ENCODE measurements at regions not wholly inside any gene's neighbourhood (a gene's known extent, or its start where the extent isn't known, plus 50 kb on each side); places are given as distances from the start of the nearest gene placed in this dataset.

GRCh38 chr10:29734640-29734961, 99.8 kb upstream of the SVIL start:
- Histone ChIP-seq H3K9me3 (ENCODE audit: insufficient read depth, low read length, severe bottlenecking) (no peaks in the 10 kb centered on the region), H3K36me3 (ENCODE audit: insufficient read depth, low read length) (peaks cover 5% of the 10 kb centered on the region; the same call in 1 of the 2 replicates), H3K4me3 (ENCODE audit: low read depth in 1 of 2, low read length in 2 of 2) (peak overlapping the region; percentile 84 to 89; a peak in 3 of 4 replicates), H4K20me1 (ENCODE audit: insufficient read depth, low read length) (peaks cover 2% of the 10 kb centered on the region; the same call in 1 of the 2 replicates), H2AFZ (ENCODE audit: low read depth, low read length) (peak overlapping the region; percentile 95), H3K27ac (ENCODE audit: low read length) (peak overlapping the region; percentile 86), H3K4me1 (ENCODE audit: insufficient read depth, low read length) (peaks cover 34% of the 10 kb centered on the region), H3K4me2 (ENCODE audit: insufficient read depth, low read length) (peak overlapping the region; percentile 93), H3K27me3 (ENCODE audit: insufficient read depth, low read length, poor library complexity) (no peaks in the 10 kb centered on the region), H3K9ac (ENCODE audit: low read depth, low read length) (peak overlapping the region; percentile 97), H3K79me2 (ENCODE audit: insufficient read depth, low read length) (peaks cover 57% of the 10 kb centered on the region)
- ATAC-seq (ENCODE audit: insufficient read depth, low read depth) (peak; percentile 23), DNase-seq (no peak)
- TF ChIP-seq CTCF (IDR thresholded peaks at IDR 0.05; ENCODE audit: borderline replicate concordance, extremely low read depth, low read length, poor library complexity, severe bottlenecking) (no peak), EZH2 (IDR thresholded peaks at IDR 0.05; ENCODE audit: borderline replicate concordance, low read depth, low read length, severe bottlenecking) (no peak)

- Histone ChIP-seq H3K4me3 (ENCODE audit: low read depth in 1 of 2, low read length in 2 of 2) (no peak overlapping the region), H3K79me2 (ENCODE audit: insufficient read depth, low read length) (peaks cover 67% of the 10 kb centered on the region), H2AFZ (ENCODE audit: low read depth, low read length) (no peak overlapping the region), H3K9ac (ENCODE audit: low read depth, low read length) (no peak overlapping the region), H4K20me1 (ENCODE audit: insufficient read depth, low read length) (peaks cover 7% of the 10 kb centered on the region; the same call in 1 of the 2 replicates), H3K27ac (ENCODE audit: low read length) (no peak overlapping the region), H3K36me3 (ENCODE audit: insufficient read depth, low read length) (peaks cover 8% of the 10 kb centered on the region; the same call in 1 of the 2 replicates), H3K4me2 (ENCODE audit: insufficient read depth, low read length) (peak overlapping the region; percentile 93; the same call in 1 of the 2 replicates), H3K9me3 (ENCODE audit: insufficient read depth, low read length, severe bottlenecking) (no peaks in the 10 kb centered on the region), H3K27me3 (ENCODE audit: insufficient read depth, low read length, poor library complexity) (no peaks in the 10 kb centered on the region), H3K4me1 (ENCODE audit: insufficient read depth, low read length) (peaks cover 34% of the 10 kb centered on the region)
- TF ChIP-seq CTCF (IDR thresholded peaks at IDR 0.05; ENCODE audit: borderline replicate concordance, extremely low read depth, low read length, poor library complexity, severe bottlenecking) (no peak), EZH2 (IDR thresholded peaks at IDR 0.05; ENCODE audit: borderline replicate concordance, low read depth, low read length, severe bottlenecking) (no peak)
- ATAC-seq (ENCODE audit: insufficient read depth, low read depth) (no peak), DNase-seq (no peak)
These were observed 98.6 kb upstream of the SVIL start for GRCh38 chr10:29733323-29733722.

GRCh38 chr10:29732918-29733317, 98.1 kb upstream of the SVIL start:
- H3K4me3 ChIP-seq (ENCODE audit: low read depth in 1 of 2, low read length in 2 of 2): no peak overlapping the region
- no peaks in the 10 kb centered on the region for H3K27me3 ChIP-seq (ENCODE audit: insufficient read depth, low read length, poor library complexity)
- peaks cover 8% of the 10 kb centered on the region; the same call in 1 of the 2 replicates for H3K36me3 ChIP-seq (ENCODE audit: insufficient read depth, low read length)
- H3K79me2 ChIP-seq (ENCODE audit: insufficient read depth, low read length): peaks cover 71% of the 10 kb centered on the region
- peaks cover 34% of the 10 kb centered on the region for H3K4me1 ChIP-seq (ENCODE audit: insufficient read depth, low read length)
- TF ChIP-seq EZH2 (IDR thresholded peaks at IDR 0.05; ENCODE audit: borderline replicate concordance, low read depth, low read length, severe bottlenecking): no peak
- TF ChIP-seq CTCF (IDR thresholded peaks at IDR 0.05; ENCODE audit: borderline replicate concordance, extremely low read depth, low read length, poor library complexity, severe bottlenecking): no peak
- no peaks in the 10 kb centered on the region for H3K9me3 ChIP-seq (ENCODE audit: insufficient read depth, low read length, severe bottlenecking)
- DNase-seq (no peak), ATAC-seq (ENCODE audit: insufficient read depth, low read depth) (no peak)
- peaks cover 7% of the 10 kb centered on the region; the same call in 1 of the 2 replicates for H4K20me1 ChIP-seq (ENCODE audit: insufficient read depth, low read length)
- H3K9ac ChIP-seq (ENCODE audit: low read depth, low read length): no peak overlapping the region
- peak overlapping the region; percentile 93; the same call in 1 of the 2 replicates for H3K4me2 ChIP-seq (ENCODE audit: insufficient read depth, low read length)
- no peak overlapping the region for H2AFZ ChIP-seq (ENCODE audit: low read depth, low read length)
- H3K27ac ChIP-seq (ENCODE audit: low read length): no peak overlapping the region

All from DND-41 (cell line).